Right atrium auricular region (tissue), 2 donors: ENCODE measurements at regions not wholly inside any gene's neighbourhood (a gene's known extent, or its start where the extent isn't known, plus 50 kb on each side); places are given as distances from the start of the nearest gene placed in this dataset.

Experiments used
- DNase-seq: peaks from one replicate; pipeline ENCODE4 v3.0.0-alpha.2; 2019; ENCODE audit warnings: low spot score
- H3K27ac ChIP-seq, 2 donors: fragments of 200-600 bp; sonication (generic); 1 replicate in 1 of 2; 2 replicates in 1 of 2; pipeline ENCODE4 v1.5.1; 2016 to 2019
- H3K27me3 ChIP-seq, 2 donors: fragments of 200-600 bp; sonication (generic); one replicate each; pipeline versions ENCODE4 v1.5.1 to v1.6.0; 2017 to 2019
- H3K36me3 ChIP-seq: fragments of 200-600 bp; sonication (generic); one replicate; pipeline ENCODE4 v1.5.1; 2016
- H3K4me1 ChIP-seq, 2 donors: fragments of 200-600 bp; sonication (generic); one replicate each; pipeline versions ENCODE4 v1.5.1 to v1.6.0; 2017 to 2019
- H3K4me3 ChIP-seq, 2 donors: fragments of 200-600 bp; sonication (generic); 1 replicate in 1 of 2; 2 replicates in 1 of 2; pipeline ENCODE4 v1.5.1; 2017 to 2019; ENCODE audit warnings: mild to moderate bottlenecking in 1 of 2, moderate library complexity in 1 of 2
- H3K9me3 ChIP-seq, 2 donors: fragments of 200-600 bp; sonication (generic); one replicate each; pipeline ENCODE4 v1.5.1; 2019
- TF ChIP-seq, protein P1 (sequence below), 2 donors: fragments of 200-600 bp; sonication (generic); IDR thresholded peaks; one replicate each; pipeline ENCODE4 v1.5.1; 2019; ENCODE audit warnings: antibody characterized with exemption in 2 of 2

DNA sequence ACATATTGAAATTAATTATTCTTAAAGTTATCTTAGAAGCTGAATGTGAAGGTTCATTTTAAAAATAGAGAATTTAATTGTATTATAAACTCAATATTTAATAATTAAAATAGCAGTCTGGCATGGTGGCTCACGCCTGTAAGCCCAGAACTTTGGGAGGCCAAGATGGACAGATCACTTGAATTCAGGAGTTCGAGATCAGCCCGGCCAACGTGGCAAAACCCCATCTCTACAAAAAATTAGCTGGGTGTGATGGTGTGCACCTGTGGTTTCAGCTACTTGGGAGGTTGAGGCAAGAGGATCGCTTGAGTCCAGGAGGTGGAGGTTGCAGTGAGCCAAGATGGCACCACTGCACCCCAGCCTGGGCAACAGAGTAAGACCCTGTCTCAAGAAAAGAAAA is 659.9 kb upstream of the AGA start:
- no peaks in the 10 kb centered on the region for H3K4me1 ChIP-seq
- no peaks in the 10 kb centered on the region for H3K36me3 ChIP-seq
- no peak overlapping the region for H3K4me3 ChIP-seq
- no peaks in the 10 kb centered on the region for H3K27me3 ChIP-seq
- no peak overlapping the region for H3K27ac ChIP-seq
- no peak for DNase-seq
- H3K9me3 ChIP-seq: no peaks in the 10 kb centered on the region
- TF ChIP-seq, protein P1, sequence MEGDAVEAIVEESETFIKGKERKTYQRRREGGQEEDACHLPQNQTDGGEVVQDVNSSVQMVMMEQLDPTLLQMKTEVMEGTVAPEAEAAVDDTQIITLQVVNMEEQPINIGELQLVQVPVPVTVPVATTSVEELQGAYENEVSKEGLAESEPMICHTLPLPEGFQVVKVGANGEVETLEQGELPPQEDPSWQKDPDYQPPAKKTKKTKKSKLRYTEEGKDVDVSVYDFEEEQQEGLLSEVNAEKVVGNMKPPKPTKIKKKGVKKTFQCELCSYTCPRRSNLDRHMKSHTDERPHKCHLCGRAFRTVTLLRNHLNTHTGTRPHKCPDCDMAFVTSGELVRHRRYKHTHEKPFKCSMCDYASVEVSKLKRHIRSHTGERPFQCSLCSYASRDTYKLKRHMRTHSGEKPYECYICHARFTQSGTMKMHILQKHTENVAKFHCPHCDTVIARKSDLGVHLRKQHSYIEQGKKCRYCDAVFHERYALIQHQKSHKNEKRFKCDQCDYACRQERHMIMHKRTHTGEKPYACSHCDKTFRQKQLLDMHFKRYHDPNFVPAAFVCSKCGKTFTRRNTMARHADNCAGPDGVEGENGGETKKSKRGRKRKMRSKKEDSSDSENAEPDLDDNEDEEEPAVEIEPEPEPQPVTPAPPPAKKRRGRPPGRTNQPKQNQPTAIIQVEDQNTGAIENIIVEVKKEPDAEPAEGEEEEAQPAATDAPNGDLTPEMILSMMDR (IDR thresholded peaks at IDR 0.05): no peak

DNA sequence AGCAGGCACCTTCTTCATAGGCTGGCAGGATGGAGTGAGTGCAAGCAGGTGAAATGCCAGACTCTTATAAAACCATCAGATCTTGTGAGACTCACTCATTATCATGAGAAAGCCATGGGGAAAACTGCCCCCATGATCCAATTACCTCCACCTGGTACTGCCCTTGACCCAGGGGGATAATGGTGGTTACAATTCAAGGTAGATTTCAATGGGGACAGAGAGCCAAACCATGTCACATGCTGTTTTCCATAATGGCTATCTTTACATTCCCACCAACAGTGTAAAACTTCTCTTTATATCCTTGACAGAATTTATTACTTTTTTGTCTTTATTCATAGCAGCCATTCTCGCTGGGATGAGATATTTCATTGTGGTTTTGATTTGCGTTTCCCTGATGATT is 663.0 kb upstream of the AGA start:
- TF ChIP-seq, protein P1 (IDR thresholded peaks at IDR 0.05): no peak
- Histone ChIP-seq H3K9me3 (no peaks in the 10 kb centered on the region), H3K36me3 (no peaks in the 10 kb centered on the region), H3K4me1 (no peaks in the 10 kb centered on the region), H3K27ac (no peak overlapping the region), H3K27me3 (no peaks in the 10 kb centered on the region), H3K4me3 (no peak overlapping the region)
- no peak for DNase-seq

DNA sequence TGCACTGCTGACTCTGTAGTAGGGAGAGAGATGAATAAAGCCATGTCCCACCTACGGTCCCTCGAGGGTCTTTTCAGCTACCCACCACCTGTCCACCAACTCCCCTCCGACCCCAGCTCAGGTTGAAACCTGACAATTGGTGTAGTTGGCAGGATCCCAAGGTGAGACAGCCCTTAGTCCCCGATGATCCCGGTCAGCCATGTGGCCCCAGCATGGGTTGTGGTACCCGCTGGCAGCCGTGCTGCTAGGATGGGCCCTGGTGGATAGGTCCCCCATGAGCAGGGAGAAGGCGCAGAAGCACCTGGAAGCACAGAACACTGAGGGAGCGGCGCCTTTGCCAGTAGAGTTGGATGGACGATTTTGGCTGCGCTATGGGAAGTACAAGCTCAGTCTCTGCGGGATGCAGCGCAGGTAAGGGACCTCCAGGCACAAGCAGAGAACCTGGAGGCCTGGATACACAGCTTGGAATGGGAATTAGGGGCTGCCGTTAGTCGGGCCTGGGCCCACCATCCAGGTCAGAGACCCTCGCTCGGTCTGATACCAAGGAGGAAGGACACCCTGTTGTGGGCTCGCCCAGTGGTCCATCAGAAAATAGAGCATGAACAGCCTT is 694.6 kb upstream of the AGA start:
- TF ChIP-seq, protein P1 (IDR thresholded peaks at IDR 0.05): no peak

DNA sequence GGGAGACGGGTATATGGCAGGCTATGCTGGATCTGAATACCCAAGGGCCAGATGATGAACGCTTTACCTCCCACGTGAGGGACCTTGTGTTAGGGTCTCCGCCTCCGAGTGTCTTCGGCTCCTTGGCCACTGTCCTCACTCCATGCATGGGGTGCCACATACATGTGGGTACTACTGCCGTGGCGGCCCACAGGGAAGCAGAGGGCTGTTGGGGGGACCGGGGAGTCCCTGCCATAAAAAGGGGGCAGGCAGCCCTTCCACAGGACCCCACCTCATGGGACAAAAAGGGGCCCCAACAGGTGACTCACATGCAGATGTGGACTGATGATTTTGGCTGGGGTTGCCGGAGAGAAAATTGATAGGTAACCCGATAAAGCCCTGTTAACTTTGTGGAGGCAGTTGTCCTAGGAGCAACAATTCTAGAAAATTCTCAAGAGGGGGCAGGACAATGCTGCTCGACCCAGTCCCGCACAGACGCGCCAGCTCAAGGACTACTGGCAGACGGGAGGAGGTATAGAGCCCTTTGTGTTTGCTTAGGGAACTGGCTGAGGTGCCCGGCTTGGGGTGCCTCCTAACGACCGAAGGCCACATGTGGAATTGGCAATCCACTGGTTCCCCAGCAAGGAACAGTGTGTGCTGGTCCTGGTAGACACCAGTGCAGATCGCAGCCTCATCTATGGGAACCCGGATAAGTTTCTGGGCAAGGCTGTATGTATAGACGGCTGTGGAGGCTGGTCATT is 695.7 kb upstream of the AGA start:
- H3K4me3 ChIP-seq: no peak overlapping the region
- H3K36me3 ChIP-seq: no peaks in the 10 kb centered on the region
- H3K27ac ChIP-seq: no peak overlapping the region
- no peaks in the 10 kb centered on the region for H3K4me1 ChIP-seq
- H3K27me3 ChIP-seq: no peaks in the 10 kb centered on the region
- no peaks in the 10 kb centered on the region for H3K9me3 ChIP-seq
- TF ChIP-seq, protein P1 (IDR thresholded peaks at IDR 0.05): no peak
- no peak for DNase-seq

More for the DNA sequence above, 694.6 kb upstream of the AGA start:
- DNase-seq: peak; percentile 55
- Histone ChIP-seq H3K27ac (no peak overlapping the region), H3K9me3 (no peaks in the 10 kb centered on the region), H3K36me3 (no peaks in the 10 kb centered on the region), H3K4me1 (no peaks in the 10 kb centered on the region), H3K4me3 (no peak overlapping the region), H3K27me3 (no peaks in the 10 kb centered on the region)

DNA sequence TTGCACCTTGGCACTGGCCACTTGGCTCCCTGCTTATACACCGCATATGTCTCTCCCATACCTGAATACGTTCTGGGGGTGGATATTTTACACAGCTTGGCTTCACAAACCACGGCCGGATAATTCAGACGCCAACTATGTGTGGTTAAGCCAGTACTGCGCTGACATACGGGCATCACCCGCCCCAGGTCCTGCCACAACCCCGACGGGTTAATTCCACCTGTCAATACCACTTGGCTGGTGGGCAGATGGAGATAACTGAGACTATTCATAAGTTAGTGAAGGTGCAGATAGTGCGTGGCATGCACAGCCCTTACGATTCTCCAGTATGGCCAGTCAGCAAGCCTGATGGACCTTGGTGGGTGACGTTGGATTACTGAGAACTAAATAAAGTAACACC is 696.3 kb upstream of the AGA start:
- H3K4me3 ChIP-seq: no peak overlapping the region
- no peak overlapping the region for H3K27ac ChIP-seq
- H3K9me3 ChIP-seq: no peaks in the 10 kb centered on the region
- no peaks in the 10 kb centered on the region for H3K4me1 ChIP-seq
- H3K36me3 ChIP-seq: no peaks in the 10 kb centered on the region
- TF ChIP-seq, protein P1 (IDR thresholded peaks at IDR 0.05): no peak
- H3K27me3 ChIP-seq: no peaks in the 10 kb centered on the region
- no peak for DNase-seq
